NCI-H2227 (cell line): ENCODE measurements at regions not wholly inside any gene's neighbourhood (a gene's known extent, or its start where the extent isn't known, plus 50 kb on each side); places are given as distances from the start of the nearest gene placed in this dataset.

Experiments
- DNase-seq: peaks from one replicate; lab custom pipeline; 2025; ENCODE audit not compliant: unreplicated experiment; lab: John Stamatoyannopoulos, UW

GRCh38 chr13:109892101-109892500 lies 105.7 kb upstream of the IRS2 start:
- no peak for DNase-seq

DNA sequence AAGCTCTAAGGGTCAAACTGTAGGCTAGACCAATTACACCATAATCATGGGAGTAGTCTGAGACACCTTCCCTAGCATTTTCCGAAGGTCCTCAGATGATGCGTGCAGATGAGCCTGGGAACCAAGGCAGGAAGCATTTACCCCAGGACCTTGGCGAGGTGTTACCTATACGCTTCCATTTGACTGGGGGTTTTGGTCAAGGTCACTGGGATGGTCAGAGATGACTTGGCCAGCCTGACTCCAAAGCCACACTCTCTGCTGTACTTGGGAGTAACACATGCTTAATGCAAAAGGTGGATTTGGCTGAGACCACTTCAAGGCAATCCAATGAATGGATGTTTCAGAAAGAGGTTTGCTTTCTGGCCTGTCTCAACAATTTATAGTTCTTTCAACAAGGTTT lies 98.9 kb upstream of the IRS2 start:
- DNase-seq: no peak

DNA sequence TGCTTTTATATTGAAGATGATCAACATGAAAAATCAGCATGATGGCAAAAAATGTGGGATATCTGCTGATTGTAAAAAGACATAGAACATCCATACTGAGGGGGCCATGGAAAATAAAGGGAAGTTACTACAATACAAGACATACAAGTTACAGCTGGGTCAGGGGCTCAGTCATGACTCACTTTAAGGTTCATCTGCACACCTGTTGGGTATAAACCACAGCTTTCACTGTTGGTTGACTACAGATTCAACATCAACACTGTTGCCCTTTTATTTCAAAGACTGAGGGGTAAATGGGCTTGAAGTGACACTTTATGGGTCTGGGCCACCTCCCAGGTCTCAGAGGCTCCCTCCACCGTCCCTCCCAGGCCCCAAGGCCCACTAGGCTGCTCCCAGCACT lies 98.1 kb upstream of the IRS2 start:
- DNase-seq: no peak

- DNase-seq: no peak
Observed at GRCh38 chr13:109883181-109884180, 97.1 kb upstream of the IRS2 start.

DNA sequence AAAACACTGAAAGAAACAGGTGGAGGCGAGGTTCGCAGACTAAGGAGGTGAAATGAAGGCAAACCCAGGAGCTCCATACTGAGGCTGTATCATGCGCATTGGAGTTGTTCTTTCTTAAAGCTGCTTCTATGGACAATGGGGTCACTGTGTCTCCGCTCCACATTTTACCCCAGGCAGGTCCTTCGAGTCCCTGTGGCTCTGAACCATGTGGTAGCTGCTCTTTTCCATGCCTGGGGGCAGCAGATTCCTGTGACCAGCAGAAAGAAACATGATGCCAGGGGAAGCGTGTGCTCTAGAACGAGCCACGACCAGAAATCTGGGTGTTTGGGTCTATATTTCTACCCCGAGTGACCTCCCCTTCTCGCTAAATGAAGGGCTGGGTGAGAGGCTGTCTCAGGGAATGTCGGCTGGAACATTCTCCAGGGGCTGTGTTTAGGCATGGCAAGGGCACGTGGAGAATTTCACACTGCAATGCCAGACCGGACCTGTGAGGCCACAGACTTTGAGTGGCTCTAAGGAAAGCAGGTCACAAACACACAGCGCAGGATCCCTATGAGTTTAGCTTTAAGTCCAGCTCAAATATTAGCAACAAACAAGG lies 95.7 kb upstream of the IRS2 start:
- DNase-seq: no peak

DNA sequence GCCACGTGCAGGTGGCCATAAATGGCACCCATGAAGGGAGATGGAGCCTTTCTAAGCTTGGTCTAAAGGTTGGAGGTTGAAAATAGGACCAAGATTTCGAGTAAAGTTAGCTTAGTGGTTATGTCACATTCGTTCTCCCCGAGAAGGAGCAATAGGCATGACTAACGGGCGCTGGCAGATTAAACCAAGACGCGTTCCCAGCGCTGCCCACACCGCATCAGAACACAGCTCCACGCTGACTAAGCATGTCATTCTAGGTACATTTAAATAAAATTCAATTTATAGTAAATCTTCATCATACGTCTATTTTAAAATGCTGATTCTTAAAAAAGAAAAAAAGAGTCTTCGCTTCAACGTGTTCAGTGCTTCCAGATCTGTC lies 95.0 kb upstream of the IRS2 start:
- no peak for DNase-seq

DNA sequence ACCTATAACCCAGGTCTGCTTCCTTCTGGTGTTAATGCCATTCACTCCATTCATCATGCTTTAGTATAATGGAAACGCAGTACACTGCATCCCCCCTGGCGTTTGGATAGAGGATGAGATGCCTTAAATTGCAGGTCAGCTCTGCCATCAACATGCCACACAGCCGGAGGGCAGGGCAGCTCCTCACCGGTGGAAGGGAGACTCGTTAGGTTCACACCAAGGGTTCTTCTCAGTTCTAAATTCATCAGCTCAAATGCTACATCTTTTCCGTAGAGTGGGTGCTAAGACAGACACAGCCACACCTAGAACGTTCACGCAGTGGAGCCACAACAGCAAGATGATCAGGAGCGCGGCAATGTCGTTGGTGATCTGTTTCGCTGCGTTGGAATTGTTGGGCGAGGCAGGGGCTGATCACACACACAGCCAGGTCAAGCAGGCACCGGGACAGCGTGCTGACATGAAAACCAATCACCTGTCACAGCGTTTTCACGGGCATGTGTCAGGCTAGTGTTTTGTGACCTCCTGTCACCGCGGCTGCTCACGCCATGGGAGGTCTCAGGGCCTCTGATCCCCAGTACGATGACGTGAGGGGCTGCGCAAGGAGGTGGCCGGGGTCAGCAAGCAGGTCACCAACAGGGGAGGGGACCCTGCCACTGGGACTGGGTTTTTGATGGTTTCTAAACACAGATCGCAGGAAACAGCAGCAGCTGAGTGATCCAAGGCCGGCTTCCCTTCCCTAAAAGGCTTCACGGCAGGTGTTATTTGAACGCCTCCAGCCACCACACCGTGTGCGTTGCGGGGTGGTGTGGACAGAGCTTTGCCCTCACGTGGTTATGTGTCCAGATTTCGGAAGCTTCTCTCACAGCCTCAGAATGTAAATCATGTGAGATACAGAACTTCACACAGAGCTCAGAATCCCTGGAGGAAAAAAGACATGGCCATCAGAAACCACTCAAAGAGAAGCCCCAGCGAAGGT lies 94.3 kb upstream of the IRS2 start:
- no peak for DNase-seq

GRCh38 chr13:109879338-109879737 lies 93.0 kb upstream of the IRS2 start:
- no peak for DNase-seq

DNA sequence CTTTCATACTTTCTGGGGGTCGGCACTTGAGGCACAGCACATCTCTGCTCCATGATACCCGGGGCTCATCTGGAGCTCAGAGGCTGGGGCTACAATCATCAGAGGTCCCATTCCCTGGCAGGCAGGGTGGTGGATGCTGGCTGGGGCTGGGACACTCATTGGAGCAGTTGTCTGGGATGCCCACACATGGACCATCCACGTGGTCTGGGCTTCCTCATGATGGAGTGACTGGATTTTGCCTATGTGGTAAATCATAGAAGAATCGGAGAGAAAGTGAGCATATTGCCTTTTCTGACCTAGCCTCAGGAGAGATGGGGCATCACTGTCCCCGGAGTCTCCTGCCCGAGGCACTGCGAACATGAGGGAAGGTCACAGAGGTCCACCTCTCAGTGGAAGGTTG lies 91.4 kb upstream of the IRS2 start:
- no peak for DNase-seq

DNA sequence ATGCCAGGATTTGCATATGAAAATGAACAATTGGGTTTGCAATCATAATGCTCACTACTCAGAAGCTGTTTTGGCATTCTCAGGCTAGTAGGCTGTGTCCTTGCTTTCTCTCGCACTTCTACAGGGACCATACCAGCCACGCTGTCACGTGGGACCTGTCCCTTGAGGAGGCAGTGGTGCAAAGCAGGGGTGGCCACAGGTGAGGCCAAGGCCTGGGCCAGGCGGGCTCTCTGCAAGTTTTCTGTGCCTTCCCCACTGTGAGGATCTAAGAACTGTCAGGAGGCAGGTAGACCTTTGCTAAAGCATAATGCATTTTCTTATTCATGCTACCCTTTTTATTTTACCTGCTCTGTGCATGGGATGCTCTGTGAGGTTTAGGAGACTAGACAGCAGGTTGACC lies 89.4 kb upstream of the IRS2 start:
- DNase-seq: no peak

DNA sequence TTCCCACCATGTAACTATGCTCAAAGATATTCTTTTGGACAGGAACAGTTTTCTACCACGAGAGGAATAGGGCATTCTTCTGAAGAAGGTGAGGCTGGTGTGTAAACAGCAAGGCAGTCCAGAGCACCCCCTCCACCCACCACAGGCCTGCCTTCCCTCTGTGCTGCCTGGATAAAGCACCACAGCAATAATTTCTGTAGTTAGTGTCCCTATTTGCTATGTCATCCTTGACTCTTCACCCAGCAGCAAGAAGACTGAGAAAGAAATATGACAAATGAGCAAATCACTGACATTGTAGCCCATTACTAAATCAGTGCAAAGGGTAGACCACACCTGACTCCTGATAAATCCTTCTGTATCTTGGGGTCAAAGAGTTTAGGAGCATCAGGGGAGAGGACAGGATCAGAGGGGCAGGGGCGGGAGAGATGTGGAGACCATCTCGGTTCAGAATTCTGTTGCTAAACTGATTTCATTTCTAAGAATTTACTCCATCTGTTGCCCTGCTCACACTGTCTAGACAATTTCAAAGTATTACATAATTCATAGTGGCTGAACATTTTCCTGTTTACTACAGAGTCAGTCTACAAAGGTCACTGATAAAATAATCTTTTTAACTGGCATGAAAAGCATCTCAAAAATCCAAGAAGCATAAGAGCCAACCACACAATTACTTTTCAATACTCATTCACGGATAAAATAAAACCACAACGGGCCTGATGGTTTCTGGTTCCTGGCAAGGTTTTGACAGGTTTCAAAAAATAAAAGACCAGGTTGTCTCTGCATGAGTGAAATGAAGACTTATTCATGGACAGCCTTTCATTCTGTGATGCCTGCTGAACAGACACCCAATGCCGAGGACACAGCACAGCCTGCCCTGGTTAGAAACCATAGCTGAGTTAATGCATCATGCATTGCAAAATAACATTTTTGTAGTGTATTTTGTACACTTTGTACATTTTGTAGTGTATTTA lies 88.4 kb upstream of the IRS2 start:
- no peak for DNase-seq

GRCh38 chr13:109873351-109874123 lies 87.2 kb upstream of the IRS2 start:
- no peak for DNase-seq

DNA sequence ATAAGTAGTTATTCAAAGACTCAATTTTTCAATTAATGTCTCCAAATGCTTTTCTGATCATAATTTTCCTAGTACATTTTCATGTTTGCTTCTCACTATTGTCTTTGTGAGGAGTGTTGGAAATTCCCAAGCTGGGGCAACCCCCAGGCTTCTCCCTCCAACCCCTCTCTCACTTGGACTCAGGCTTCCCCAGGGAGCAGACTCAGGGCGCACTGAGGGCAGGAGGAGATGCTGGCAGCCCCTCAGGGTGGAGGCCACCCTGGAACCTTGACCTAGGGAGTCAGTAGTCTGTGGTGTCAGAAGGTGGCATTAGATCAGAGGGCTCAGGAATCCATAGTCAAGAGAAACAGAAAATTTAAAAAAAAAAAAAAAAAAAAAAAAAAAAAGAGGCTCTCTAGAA lies 86.5 kb upstream of the IRS2 start:
- no peak for DNase-seq

- no peak for DNase-seq
Observed at GRCh38 chr13:109870696-109871370, 84.5 kb upstream of the IRS2 start.

DNA sequence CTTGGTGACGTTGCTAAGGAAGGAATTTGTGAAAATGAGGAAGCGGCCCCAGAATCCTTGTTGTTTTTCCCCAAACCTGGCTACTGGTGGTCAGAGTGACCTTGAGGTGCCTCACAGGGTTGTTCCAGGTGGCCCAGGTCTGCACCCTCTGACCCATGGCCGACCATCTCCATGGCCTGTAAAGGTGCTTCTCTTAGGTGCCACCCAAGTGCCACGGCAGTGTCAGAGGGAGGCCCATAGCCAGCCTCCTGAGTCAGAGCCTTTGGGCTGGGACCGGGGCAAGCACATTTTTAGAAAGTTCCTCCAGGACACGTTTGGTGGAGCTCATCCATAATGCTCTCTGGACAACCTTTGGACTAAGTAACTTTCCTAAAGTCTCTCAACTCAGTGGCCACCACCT lies 83.9 kb upstream of the IRS2 start:
- no peak for DNase-seq

GRCh38 chr13:109869312-109870237 lies 83.2 kb upstream of the IRS2 start:
- DNase-seq: peak; percentile 72

- DNase-seq: no peak
Observed at GRCh38 chr13:109868578-109869311, 82.4 kb upstream of the IRS2 start.
